ENCODE measurements at regions not wholly inside any gene's neighbourhood (a gene's known extent, or its start where the extent isn't known, plus 50 kb on each side); places are given as distances from the start of the nearest gene placed in this dataset.

- TF ChIP-seq, protein P1, sequence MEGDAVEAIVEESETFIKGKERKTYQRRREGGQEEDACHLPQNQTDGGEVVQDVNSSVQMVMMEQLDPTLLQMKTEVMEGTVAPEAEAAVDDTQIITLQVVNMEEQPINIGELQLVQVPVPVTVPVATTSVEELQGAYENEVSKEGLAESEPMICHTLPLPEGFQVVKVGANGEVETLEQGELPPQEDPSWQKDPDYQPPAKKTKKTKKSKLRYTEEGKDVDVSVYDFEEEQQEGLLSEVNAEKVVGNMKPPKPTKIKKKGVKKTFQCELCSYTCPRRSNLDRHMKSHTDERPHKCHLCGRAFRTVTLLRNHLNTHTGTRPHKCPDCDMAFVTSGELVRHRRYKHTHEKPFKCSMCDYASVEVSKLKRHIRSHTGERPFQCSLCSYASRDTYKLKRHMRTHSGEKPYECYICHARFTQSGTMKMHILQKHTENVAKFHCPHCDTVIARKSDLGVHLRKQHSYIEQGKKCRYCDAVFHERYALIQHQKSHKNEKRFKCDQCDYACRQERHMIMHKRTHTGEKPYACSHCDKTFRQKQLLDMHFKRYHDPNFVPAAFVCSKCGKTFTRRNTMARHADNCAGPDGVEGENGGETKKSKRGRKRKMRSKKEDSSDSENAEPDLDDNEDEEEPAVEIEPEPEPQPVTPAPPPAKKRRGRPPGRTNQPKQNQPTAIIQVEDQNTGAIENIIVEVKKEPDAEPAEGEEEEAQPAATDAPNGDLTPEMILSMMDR (IDR thresholded peaks at IDR 0.05), result no peak
- no peak for TF ChIP-seq POLR2A (IDR thresholded peaks at IDR 0.05)
Measured at GRCh38 chr2:237231593-237231992, 145.9 kb downstream of the COPS8 start.

All from Peyer's patch (tissue), 4 donors.